ENCODE measurements at regions not wholly inside any gene's neighbourhood (a gene's known extent, or its start where the extent isn't known, plus 50 kb on each side); places are given as distances from the start of the nearest gene placed in this dataset.

DNA sequence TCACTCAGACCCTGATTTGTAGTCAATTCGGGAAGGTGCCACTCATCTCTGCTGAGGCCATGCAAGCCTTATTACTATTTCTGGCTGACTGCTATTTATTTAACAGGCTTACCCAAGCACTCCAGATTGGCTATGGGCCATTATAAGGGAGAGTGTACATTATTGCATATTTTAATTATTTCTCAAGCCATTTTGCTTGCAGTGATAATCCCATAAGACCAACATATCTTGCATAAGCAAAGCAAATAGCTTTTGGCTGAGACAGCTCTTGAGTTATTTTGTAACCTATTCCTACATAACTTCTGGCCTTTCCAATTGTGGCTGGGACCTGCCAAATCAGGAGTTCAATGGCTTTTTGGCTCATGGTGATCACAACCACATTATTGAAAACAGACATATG lies 509.6 kb upstream of the USP15 start:
- H3K9me3 ChIP-seq, result no peaks in the 10 kb centered on the region
- 22% methylated on average over 1 of the region's 1 CpG for WGBS (ENCODE audit: insufficient coverage, low coverage, low lambda C conversion rate, missing lambda C conversion rate)
- DNase-seq, result no peak
- no peak overlapping the region for H3K27ac ChIP-seq
- no peaks in the 10 kb centered on the region for H3K27me3 ChIP-seq
- no peaks in the 10 kb centered on the region for H3K36me3 ChIP-seq
- H3K4me1 ChIP-seq, result peaks cover 0 to 8% (median 0%) of the 10 kb centered on the region in 4 donors
- no peak for TF ChIP-seq POLR2A (IDR thresholded peaks at IDR 0.05)
- TF ChIP-seq, protein P1, sequence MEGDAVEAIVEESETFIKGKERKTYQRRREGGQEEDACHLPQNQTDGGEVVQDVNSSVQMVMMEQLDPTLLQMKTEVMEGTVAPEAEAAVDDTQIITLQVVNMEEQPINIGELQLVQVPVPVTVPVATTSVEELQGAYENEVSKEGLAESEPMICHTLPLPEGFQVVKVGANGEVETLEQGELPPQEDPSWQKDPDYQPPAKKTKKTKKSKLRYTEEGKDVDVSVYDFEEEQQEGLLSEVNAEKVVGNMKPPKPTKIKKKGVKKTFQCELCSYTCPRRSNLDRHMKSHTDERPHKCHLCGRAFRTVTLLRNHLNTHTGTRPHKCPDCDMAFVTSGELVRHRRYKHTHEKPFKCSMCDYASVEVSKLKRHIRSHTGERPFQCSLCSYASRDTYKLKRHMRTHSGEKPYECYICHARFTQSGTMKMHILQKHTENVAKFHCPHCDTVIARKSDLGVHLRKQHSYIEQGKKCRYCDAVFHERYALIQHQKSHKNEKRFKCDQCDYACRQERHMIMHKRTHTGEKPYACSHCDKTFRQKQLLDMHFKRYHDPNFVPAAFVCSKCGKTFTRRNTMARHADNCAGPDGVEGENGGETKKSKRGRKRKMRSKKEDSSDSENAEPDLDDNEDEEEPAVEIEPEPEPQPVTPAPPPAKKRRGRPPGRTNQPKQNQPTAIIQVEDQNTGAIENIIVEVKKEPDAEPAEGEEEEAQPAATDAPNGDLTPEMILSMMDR (IDR thresholded peaks at IDR 0.05), result no peak
- no peak overlapping the region for H3K4me3 ChIP-seq
- ATAC-seq, result peak; percentile 66 to 91 (median 78)
- intact Hi-C loops (cut with DNase I), result no loop called here

DNA sequence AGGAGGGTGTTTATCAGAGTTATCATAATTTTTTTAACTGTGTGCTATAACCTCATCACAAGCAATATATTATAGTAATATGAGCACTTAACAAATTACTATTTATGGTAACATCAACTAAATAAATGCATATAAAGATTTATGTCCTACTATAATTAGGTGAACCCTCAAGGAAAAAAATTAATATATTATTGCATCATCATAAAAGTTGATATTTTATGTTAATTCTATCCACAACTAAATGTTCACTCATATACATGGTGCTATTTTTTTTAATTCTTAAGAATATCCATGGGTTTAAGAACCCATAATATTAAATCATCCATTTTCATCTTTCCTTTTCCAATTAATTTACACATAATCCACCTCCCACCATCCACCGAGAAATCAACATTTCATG lies 506.0 kb upstream of the USP15 start:
- Histone ChIP-seq H3K27me3 (no peaks in the 10 kb centered on the region), H3K27ac (no peak overlapping the region), H3K4me1 (peaks cover 0 to 8% (median 0%) of the 10 kb centered on the region in 4 donors), H3K36me3 (no peaks in the 10 kb centered on the region), H3K9me3 (no peaks in the 10 kb centered on the region), H3K4me3 (no peak overlapping the region)
- WGBS (ENCODE audit: insufficient coverage, low coverage, low lambda C conversion rate, missing lambda C conversion rate), result 71% methylated on average over 1 of the region's 1 CpG
- intact Hi-C loops (cut with DNase I), result no loop called here
- DNase-seq (no peak), ATAC-seq (no peak)
- TF ChIP-seq, protein P1 (IDR thresholded peaks at IDR 0.05), result no peak
- TF ChIP-seq POLR2A (IDR thresholded peaks at IDR 0.05), result no peak

DNA sequence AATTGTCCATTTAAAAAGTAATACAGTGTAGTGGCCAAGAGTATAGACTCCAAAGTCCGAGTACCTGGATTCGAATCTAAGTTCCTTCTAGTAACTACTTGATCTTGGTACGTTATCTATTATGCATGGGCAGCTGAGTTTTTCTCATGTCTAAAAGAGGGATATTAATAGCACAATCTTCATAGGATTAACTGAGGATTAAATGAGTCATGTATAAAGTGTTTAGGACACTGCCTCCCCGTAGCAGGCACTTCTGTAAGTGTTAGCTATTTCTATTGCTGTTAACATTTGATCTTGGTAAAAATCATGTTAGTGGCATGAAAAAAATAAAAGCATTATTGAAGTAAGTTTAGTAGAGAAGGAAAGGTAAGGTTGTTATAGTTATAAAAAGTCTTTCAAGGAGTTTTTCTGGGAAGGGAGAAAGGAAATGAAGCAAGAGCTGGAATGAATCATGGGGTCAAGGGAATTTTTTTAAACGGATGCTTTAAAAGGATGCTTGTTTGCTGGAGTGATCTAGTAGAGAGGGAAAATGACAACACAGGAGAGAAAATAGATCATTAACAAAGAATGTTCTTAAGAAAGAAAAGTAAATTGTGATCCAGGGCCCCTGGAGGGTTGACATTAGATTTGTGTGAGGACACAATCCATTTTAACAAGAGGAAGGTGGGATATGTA lies 502.2 kb upstream of the USP15 start:
- intact Hi-C loops (cut with DNase I), result no loop called here
- Histone ChIP-seq H3K9me3 (no peaks in the 10 kb centered on the region), H3K27me3 (no peaks in the 10 kb centered on the region), H3K36me3 (no peaks in the 10 kb centered on the region), H3K27ac (no peak overlapping the region), H3K4me3 (no peak overlapping the region), H3K4me1 (no peaks in the 10 kb centered on the region)
- WGBS (ENCODE audit: insufficient coverage, low coverage, low lambda C conversion rate, missing lambda C conversion rate), result 74% methylated on average over 5 of the region's 5 CpGs
- no peak for TF ChIP-seq POLR2A (IDR thresholded peaks at IDR 0.05)
- TF ChIP-seq, protein P1 (IDR thresholded peaks at IDR 0.05), result no peak
- no peak for DNase-seq
- ATAC-seq, result no peak

DNA sequence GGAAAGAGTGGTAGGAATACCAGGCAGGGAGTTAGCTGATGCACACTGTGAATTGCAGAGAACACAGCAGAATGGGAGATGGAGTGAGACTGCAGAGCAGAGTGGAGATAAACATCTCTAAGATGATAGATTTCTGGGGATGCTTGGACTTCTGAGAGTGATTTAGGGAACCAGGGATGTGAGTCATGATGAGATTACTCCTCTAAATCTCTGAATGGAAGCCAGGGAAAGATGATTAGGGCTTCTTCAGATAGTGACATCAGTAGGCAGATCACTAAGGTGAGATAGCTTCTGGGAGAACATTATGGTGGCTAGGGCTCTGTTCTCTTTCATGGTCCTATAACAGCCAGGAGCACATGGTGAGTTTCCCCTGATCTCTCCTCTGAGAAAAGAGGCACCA lies 501.5 kb upstream of the USP15 start:
- intact Hi-C loops (cut with DNase I), result no loop called here
- Histone ChIP-seq H3K9me3 (no peaks in the 10 kb centered on the region), H3K27me3 (no peaks in the 10 kb centered on the region), H3K4me1 (no peaks in the 10 kb centered on the region), H3K27ac (no peak overlapping the region), H3K36me3 (no peaks in the 10 kb centered on the region), H3K4me3 (no peak overlapping the region)
- TF ChIP-seq, protein P1 (IDR thresholded peaks at IDR 0.05), result no peak
- DNase-seq, result no peak
- ATAC-seq, result no peak

DNA sequence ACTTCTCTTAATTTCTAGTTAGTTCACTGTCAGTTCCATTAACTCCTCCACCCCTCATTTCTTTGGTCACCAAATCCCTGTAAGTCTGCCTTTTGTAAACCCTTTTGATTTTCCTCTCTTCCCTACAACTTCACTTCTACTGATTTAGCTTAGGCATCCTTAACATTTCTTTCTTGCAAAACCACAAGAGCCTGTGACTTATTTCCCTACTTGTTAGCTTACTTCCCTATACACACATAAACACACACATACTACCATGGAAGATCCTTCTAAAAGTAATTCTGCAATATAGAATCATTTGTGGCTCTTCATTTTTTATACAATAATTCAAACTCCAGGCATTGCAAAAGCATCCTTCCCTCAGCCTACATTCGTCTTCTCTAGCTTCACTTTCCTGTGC lies 494.3 kb upstream of the USP15 start:
- no peak for TF ChIP-seq POLR2A (IDR thresholded peaks at IDR 0.05)
- TF ChIP-seq, protein P1 (IDR thresholded peaks at IDR 0.05), result no peak
- H3K4me3 ChIP-seq, result no peak overlapping the region
- intact Hi-C loops (cut with DNase I), result no loop called here
- H3K27me3 ChIP-seq, result no peaks in the 10 kb centered on the region
- ATAC-seq (no peak), DNase-seq (no peak)
- peaks cover 0 to 3% (median 0%) of the 10 kb centered on the region in 4 donors for H3K9me3 ChIP-seq
- no peaks in the 10 kb centered on the region for H3K4me1 ChIP-seq
- WGBS (ENCODE audit: insufficient coverage, low coverage, low lambda C conversion rate, missing lambda C conversion rate), result 22% methylated on average over 1 of the region's 1 CpG
- no peaks in the 10 kb centered on the region for H3K36me3 ChIP-seq
- H3K27ac ChIP-seq, result no peak overlapping the region

All from right lobe of liver (tissue), 6 donors.